Astrocyte of the spinal cord (primary cell): ENCODE measurements at regions not wholly inside any gene's neighbourhood (a gene's known extent, or its start where the extent isn't known, plus 50 kb on each side); places are given as distances from the start of the nearest gene placed in this dataset.

Source experiments
- DNase-seq: peaks from one replicate; pipeline ENCODE4 v3.0.0; 2011; ENCODE audit warnings: low read depth, low spot score
- H3K4me3 ChIP-seq: 2 replicates; pipeline ENCODE4 v1.5.1; 2011; ENCODE audit warnings: low read depth, mild to moderate bottlenecking, low read length, moderate library complexity
- in situ Hi-C: cut with HindIII; loops from 2 replicates; pipeline ENCODE4 v1.10.0; 2017; ENCODE audit warnings: low sequenced_read_pairs
- TF ChIP-seq, protein P1 (sequence below): IDR thresholded peaks from 2 replicates; pipeline ENCODE4 v1.5.1; 2012; ENCODE audit warnings: low read depth, mild to moderate bottlenecking, low read length, inconsistent platforms

DNA sequence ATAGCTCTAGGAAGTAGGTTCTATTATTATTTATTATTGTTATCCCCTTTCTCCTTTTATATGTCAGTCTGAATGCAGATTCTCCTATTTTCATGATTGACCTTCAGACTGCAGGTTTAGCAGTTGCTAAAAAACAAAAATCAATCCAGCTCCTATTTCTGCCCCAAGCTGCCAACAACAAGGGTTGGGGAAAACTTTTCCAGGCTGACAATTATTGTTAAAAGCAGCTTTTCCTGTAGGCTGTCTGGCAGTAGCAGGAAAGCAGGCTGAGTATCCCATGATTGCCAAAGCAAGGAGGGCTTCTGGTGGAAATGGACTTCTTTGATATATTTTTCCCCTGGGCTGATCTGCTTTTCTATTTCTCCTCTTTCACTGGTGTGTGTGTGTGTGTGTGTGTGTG lies 78.0 kb upstream of the CTLA4 start:
- no peak for DNase-seq
- TF ChIP-seq, protein P1, sequence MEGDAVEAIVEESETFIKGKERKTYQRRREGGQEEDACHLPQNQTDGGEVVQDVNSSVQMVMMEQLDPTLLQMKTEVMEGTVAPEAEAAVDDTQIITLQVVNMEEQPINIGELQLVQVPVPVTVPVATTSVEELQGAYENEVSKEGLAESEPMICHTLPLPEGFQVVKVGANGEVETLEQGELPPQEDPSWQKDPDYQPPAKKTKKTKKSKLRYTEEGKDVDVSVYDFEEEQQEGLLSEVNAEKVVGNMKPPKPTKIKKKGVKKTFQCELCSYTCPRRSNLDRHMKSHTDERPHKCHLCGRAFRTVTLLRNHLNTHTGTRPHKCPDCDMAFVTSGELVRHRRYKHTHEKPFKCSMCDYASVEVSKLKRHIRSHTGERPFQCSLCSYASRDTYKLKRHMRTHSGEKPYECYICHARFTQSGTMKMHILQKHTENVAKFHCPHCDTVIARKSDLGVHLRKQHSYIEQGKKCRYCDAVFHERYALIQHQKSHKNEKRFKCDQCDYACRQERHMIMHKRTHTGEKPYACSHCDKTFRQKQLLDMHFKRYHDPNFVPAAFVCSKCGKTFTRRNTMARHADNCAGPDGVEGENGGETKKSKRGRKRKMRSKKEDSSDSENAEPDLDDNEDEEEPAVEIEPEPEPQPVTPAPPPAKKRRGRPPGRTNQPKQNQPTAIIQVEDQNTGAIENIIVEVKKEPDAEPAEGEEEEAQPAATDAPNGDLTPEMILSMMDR, result no peak
- in situ Hi-C loops, result no loop called here
- no peak overlapping the region for H3K4me3 ChIP-seq

DNA sequence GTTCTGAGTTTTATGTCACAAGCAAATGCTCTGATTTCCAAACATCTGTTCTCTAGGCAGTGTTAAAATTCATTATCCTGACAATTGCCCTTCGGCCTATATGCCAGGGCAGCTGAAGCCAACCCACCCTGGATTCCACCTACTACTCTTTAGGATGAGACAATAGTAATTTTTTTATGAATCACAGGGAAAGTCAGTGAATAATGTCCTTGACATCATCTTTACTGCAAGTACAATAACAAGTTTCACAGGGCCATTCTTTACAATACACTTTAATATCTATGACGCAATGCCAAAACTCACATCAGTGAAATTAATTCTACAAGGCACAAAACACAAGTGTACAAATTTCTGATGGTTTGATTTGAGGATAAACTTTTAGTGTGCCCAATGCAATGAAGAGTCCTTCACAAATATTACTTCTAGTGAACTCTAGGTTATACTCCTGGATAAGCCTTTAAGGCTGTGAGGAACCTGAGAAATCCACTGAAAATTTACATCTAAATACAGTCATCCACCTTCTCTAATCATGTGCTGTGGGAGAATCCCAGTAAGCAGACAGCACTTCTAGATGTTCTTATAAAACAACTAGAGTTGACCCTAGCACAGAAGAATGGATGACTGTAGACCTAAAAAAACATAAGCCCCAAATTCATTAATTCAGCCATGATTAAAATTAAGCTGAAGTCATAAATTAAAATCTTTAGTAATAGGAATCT lies 77.3 kb upstream of the CTLA4 start:
- peak; percentile 43 for DNase-seq
- H3K4me3 ChIP-seq, result no peak overlapping the region
- in situ Hi-C loops, result no loop called here
- TF ChIP-seq, protein P1, result no peak

GRCh38 chr2:203796248-203797010 lies 71.1 kb upstream of the CTLA4 start:
- in situ Hi-C loops, result no loop called here
- TF ChIP-seq, protein P1, result no peak
- H3K4me3 ChIP-seq, result no peak overlapping the region
- no peak for DNase-seq

DNA sequence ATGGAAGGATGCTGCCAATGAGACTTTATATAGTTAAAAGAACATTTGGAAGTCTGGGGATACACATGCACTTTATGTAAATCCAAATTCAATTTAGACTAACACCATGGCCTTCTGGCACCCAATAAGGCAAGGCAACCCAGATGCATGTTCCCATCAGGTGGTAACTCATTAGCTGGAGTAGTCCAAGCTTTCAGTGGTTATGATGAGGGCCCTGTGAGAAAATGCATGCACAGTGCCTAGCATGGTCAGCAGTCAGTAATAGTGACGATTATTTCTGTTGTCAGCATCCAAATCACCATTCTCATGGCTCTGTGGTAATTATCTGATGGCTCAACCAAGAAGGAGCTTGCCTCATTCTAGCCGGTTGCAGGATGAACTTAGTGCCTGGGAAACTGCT lies 70.3 kb upstream of the CTLA4 start:
- no peak overlapping the region for H3K4me3 ChIP-seq
- DNase-seq, result no peak
- in situ Hi-C loops, result no loop called here
- TF ChIP-seq, protein P1, result no peak

GRCh38 chr2:203797712-203798111 lies 69.9 kb upstream of the CTLA4 start:
- H3K4me3 ChIP-seq, result no peak overlapping the region
- in situ Hi-C loops, result no loop called here
- TF ChIP-seq, protein P1, result no peak
- peak; percentile 53 for DNase-seq

DNA sequence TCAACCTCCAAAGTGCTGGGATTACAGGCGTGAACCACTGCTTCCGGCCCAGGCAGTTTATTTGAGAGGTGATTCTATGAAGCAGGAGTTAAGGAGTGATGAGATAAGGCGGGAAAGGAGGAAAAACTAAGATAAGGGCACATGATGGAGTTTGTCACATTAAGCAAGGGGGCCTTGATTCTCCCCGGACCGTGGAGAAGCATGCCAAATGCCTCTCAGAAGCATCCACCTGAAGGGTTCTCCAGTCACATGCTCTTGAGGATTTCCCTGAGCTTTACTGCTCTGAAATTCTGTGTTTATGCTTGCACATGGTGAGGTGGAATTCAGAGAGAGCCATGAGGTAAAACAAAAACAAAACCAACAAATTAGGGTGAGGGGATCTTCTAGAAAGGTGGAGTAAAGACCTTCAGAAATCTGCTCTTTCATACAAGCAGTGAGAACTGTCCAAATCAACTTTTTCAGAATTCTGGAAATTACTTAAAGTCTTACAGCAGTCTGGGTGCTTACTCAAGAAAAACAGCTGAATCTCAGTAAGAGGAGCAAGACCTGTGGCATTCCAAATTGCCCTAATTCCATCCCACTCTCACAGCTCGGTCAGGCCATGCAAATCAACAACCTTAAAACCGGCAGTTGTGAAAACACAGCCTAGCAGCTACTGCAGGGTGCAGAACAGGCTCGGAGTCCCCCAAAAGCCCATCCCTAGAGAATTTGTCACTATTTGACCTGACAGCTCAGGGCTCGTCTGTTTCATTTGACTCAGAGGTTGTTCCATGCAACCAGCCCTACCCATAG lies 69.1 kb upstream of the CTLA4 start:
- no peak overlapping the region for H3K4me3 ChIP-seq
- in situ Hi-C loops, result no loop called here
- DNase-seq, result no peak
- TF ChIP-seq, protein P1, result no peak
